OCI-M1 (cell line): ENCODE measurements at regions not wholly inside any gene's neighbourhood (a gene's known extent, or its start where the extent isn't known, plus 50 kb on each side); places are given as distances from the start of the nearest gene placed in this dataset.
A peak's percentile ranks its signal among the peaks of the same experiment; 100 is the strongest.

Source experiments
- DNase-seq: peaks from one replicate; lab custom pipeline; 2025; lab: John Stamatoyannopoulos, UW

DNA sequence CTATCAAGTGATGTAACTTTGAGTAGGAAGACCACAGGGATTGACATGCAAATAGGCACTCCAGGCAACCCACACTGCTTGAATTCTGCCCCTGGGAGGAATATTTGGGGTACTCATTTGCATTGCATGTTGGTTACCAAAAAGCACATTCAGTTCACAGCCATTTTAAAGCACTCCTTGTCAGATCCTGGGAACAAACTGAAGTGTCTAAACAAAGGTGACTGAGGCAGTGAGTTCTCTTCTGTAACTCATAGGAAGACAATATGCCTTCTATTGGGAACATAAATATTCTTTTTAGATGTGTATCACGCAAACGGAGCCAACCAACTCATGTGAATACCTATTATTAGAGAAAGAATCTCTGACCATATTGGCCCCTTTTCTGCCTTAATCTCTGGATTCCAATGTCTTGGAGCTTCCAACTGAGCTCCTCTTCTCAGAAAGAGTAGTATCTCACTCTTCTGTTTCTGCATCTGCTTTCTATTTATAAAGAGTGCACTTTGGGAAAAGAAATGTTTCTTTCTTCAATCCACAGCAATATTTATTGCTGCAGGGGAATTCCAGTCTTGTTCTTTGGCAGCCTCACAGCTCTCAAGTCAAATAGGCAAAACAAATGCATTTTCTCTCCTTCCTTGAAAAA, 125.7 kb upstream of the NBEA start:
- no peak for DNase-seq

DNA sequence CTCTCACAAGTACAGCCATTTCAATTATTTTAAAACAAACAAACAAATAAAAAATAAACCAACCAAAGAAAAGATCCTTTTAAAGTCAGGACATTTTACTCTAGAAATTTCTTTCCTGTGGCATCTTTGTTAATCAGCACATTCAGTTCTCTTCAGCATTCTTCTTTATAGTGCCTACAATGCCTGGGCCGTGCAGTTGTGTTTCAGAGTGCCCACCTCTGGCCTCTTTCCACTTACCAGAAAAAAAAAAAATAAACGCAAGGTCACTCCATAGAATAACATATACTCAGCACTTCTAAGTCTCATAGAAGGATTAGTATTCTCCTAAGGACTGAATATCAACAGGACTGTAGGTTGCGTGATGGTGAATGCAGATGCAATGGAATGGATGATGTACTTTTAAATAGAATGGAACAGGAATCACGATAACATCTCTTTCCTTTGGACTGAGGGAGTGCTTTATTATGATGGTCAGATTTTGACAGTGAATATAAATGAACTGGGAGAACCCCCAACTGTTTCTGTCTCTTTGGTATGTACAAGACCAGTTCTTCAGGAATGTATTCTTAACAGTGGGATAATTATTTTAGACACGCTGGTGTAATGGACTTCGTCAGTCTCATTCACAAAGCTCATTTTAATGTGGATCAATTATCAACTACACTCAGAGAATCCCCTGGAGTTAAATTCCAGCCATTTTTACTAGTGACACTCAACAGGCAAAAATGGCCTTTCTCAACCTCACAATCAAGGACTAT, 125.0 kb upstream of the NBEA start:
- DNase-seq: no peak

DNA sequence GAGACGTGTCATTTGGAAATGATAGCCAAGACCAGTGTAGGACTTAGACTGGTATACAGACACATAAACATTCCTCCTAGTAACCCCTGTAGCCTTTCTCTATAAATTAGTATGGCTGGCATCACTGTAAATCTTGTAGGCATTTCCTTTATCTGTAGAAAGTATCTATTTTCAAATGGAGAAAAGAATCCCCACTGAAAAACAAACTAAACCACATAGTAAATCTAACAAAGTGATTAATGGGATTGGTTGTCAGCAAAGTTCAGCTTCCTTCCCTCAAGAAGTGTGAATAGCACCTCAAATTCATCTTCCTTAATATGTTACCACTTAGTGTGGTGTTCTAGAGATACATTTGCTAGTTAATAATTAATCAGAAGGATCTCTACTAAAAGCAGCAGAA, 119.4 kb upstream of the NBEA start:
- DNase-seq: no peak

DNA sequence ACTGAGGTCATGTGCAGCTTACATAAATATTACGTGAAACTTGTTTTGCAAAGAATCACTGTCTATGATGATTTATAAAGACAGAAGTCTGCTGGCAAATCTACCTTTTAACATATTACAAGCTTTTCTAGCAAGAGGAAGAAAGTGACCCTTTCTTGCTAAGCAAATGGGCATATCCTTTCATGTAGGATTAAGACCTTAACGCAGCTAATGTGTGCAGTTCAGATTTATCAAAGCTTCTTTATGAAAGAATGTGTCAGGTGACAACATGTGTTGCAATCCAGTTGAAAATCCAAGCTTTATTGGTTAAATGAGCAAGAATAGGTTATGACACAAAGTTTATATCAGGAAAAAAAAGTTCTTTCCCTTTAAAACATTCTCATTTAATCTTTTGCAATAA, 115.6 kb upstream of the NBEA start:
- DNase-seq: no peak

DNA sequence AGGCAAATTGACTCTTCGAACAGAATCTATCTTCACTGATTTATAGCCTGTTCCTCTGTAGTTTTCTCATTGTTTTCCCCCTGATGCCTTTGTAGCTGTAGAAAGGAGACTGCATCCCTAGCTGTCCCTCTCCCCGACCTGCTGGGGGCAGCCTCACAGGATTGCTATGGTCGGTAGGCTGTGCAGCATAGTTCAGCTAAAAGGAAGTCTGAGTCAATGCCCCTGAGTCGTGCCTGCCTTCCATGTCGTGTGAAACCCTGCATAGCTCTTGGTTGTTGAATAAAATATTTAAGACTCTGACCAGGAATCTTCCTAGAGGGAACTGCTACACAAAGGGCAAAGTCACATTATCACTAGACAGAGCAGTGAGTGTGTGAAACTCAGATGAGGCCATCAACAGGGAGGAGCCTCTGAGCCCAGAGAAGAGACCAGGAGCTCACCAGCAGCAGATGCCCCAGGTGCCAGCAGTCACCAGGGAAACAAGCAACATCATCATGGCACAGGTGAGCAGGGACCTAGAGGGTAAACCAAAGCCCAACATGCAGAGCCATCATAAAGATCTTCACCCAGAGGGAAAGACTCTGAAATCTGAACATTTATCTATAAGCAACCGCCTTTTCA, 108.4 kb upstream of the NBEA start:
- no peak for DNase-seq

DNA sequence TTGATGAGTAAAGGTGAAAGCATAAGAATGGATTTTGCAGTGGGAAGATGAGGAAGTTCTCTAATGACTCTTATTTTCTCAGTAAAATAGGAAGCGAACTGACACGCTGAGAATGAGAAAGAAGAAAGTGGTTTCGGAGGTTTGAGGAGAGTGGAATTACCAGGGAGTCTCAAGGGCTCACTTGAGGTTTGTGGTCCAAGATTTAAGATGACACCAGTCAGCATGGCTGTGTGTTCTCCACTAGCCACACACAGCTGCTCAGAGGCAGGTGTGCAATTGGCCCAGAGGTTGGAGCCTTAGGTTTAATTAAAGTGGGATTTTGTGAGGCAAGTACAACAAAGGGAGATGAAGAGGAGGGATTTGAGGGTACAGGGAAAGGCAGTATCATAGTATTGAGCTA, 99.6 kb upstream of the NBEA start:
- DNase-seq: peak; percentile 26

DNA sequence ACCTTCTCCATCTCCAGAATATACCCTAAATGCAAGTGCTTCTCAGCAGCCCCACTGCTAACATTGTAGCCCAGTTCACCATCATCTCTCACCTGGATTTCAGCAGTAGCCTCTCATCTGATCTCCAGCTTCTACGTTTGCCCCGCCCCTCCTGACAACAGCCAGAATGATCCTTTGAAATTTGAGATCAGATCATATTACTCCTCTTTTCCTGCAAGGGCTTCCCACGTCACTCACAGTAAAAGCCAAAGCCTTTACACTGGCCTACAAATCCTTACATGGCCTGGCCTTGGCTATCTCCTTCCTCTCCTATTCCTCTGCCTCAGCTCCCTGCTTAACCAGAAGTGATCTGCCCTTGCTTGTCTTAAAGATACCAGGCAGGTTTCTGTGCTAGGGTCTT, 94.3 kb upstream of the NBEA start:
- DNase-seq: no peak

DNA sequence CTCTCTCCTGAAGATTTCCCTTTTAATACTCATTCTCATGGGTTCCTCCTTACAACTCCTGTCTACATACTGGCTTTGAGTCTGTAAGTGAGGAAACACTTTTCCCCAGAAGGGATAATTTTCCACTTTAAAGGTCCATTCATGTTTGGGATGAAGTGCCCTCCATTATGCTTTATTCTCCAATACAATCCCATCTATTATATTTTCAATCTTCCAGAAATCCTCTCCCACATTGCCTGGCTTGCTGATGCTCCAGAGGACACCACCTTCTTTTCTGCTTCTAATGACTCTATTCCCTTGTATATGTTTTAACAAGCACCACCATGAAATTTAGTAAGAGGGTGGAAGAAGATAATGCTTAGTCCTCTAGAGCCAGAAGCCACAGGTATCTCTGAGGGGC, 92.7 kb upstream of the NBEA start:
- DNase-seq: no peak

DNA sequence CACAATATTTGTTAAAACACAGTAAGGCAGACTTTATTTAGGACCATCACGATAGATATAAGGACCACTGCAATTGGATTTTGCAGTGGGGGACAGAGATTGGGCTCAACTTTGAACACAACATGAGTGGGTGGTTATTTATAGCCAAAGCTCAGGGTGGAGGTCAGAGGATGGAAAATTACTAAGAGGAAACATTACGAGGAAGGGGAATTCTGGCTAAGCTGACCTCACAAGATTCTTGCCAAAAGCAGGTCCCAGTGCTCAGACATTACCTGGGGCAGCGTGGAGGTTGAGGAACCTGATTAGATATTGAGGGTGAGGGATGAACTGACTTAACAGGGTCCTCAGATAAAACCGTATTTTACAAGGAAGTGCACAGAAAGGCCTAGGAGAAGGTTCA, 88.9 kb upstream of the NBEA start:
- DNase-seq: no peak

DNA sequence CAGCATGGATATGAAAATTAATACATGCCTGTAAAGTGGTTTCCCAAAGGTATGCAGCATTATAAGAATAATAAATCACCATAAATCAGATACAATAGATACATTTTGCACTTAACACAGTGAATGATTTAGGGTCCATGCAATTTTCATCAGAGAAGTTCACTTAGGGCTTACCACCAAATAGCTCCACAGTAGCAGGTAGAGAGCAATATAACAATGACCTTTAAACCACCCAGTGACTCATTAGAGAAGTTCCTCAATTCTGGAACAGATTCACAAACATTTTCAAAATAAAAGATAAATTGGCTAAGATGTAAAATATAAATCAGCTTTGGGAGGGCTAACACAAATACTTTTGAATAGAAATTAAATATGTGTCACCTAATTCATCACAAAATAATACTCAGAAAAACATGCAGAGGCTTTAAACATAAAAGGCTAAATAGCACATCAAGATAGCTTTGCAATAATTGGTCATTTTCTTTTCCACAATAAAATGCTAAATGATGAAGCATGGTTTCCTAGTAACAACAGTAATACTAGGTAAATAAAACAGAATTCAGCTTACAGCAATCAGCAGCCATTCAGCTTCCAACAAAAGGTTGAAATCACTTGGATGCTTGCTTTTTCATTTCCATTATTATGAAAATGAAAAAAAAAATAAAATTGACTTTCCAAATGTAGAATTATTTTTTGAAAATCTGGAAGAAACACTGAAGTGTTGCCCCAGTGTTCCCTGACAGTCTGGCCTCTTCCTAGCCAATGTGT, 84.3 kb upstream of the NBEA start:
- DNase-seq: no peak

DNA sequence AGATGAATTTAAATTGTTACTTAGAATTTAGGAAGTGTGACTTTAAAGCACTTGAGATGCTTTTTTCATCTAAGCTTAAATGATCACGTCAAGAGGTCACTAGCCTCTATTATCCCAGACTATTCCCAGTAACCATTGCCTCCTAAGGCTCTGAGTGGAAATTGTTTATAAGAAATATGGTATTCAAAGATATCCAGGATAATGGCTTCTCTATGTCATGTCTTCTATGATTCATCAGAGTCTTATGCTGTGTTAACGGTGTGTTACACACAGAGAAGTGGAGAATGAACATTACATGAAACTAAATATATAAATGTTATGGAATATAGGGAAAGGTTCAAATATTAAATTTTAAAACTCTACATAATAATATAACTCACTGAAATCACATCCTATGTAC, 79.8 kb upstream of the NBEA start:
- no peak for DNase-seq

DNA sequence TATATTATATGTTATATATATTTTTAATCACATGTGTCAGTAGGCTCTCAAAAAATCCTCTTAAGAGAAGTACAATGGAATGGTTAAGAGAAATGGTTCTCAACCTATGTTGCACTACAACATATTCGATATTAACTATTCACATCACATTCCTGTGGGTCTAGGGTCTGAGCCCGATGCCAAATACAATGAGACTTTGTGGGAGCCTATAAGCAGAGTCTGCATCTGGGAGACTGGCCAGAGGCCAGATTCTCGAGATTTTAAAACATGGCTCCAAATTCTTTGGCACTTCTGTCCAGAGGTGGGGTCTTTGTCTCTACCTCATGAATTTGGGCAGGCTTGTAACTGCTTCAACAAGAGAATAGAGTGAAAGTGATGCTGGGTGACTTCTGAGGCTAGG, 79.4 kb upstream of the NBEA start:
- DNase-seq: no peak

DNA sequence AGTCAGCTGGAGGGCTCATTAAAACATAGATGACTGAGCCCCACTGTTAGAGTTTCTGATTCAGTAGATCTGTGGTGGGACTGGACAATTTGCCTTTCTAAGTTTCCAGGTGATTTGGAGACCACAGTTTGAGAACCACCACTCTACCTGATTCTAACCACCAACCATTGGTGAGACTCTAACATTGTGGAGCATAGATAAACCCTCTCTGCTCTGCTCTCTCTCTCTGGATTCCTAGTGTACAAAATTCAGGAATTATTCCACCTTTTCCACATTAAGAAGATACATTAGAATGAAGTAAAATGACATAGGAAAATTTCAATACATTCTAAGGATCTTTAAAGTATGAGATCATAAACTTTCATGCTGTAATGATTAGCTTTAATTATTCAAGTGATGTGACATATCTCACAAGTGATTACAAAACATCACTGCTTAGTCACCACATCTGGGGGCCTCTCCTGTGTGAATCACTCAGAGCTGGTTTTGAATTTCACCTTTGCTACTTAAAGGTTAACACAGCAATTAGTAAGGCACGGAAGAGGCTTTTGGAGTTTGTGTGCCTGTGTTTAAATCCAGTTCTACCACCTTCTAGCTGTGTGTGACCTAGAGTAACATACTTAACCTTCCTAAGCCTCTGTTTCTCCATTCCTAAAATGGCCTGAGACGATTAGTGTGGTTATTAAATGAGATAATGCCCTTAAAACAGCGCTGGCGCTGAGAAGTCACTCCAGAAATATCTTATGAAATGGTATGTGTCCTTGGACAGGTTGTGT, 78.5 kb upstream of the NBEA start:
- DNase-seq: no peak

DNA sequence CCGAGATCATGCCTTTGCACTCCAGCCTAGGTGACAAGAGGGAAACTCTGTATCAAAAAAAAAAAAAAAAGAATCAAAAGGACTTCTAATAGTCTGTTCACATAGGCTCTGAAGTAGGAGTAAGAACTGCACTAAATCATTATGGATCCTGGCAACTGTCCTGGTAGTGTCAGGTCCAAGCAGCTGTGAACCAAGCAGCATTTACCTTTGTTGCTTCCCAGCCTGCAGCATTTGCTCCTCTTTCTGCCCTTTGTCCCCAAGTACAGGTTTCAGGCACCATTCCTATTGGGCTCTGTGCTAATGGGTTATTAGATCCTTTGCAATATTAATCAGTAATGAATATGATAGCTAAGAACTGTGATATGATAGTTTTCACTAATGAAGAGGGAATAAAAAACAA, 77.4 kb upstream of the NBEA start:
- no peak for DNase-seq

DNA sequence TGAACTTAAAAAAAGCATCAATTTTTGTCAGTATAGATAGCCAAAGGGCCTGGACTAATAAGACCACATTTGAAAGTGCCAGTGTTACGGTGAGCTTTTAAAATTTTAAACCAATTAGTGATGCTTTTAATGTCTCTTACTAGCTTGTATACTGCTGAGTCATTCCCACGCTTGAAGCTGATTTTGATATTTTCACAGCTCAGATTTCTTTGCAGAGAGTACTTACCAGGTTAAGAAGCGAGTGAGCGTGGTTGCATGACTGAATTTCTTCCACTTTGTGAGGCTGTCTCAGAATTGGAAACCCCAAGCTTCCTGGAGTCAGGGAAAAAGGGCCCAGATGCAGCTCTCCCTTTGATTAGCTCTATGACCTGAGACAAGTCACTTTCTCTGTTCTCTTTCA, 74.5 kb upstream of the NBEA start:
- DNase-seq: no peak

DNA sequence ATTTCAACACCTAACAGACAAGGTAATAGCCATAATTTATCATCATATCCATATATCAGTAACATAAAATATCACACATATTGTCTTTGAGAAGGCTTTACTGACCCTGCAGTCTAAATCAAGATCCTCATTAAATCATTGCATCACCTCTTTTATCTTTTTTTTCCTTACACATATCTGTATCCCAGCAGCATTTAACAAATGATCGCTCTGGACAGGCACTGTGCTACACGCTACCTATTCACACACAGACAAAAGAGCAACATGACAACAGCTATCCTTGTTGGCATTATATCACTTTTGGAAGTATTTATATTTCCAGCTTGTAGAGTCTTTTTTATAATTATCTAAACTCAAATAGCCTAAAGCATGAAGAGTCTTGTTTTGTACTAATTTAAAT, 73.3 kb upstream of the NBEA start:
- DNase-seq: no peak

DNA sequence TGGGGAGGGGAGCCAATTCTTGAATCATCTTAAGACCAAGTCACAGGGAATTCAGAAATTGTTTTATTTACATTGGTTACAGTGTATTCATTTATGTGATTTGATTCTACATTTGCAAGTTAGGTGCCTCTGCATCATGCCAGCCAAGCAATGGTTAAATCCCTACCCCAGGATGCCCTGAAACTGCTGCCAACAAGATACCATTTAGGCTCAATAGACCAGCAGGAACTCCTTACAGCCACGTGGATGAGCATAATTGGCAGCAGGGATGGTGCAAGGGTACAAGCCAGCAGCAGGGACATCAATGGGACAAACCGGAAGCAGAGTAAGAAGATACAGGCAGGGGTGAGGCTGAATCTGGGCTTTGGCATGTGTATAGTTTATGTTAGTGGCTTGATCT, 72.4 kb upstream of the NBEA start:
- no peak for DNase-seq

DNA sequence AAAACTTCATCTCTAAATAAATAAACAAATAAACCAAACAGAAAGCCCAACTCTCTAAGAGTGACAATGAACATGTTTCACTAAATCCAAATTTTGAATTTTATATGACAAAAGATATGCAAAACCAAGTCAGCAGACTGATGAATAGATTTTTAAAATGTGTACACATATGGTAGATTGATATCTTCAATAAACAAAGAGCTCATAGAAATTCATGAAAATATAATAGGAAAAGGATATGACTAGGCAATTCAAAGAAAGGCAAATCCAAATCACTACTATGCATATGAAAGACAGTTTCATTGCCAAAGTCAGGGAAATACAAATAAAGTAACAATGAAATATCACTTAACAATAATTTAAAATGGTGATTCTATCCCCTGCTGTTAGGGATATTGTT, 63.7 kb upstream of the NBEA start:
- no peak for DNase-seq

DNA sequence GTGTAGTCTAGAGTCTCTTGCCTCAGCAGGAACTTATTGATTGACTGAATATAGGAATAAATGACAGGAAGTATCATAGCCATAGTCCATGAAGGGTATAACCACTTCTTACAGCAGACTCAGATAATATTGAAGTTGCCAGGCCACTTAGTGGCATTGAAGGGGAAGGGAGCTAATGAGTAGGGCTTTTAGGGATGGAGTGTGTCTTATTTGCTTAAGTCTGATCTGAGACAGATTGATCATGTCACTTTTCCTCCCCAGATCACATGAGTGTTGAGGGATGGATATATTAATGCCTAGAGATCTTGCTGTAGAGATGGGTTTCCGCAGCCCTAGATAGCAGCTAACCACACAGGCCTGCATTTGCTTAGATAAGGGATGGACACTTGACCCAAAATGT, 62.2 kb upstream of the NBEA start:
- peak; percentile 56 for DNase-seq

DNA sequence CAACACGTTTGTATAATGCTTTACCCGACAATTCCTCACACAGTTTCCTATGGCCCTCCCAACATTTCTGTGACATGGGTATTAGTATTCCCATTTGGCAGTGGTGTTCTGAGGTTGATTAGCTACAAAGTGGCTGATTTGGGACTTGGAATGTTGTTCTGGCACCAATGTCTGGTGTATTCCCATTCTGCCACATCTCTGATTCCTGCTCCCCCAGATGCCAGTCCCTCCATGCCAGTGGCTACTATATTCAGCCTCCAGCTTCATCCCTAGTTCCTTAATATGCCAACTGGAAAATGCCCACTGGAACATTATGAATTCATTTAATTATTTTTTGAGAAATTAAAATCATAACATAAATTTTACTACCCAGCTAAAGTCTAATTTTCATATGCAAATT, 60.6 kb upstream of the NBEA start:
- DNase-seq: no peak

DNA sequence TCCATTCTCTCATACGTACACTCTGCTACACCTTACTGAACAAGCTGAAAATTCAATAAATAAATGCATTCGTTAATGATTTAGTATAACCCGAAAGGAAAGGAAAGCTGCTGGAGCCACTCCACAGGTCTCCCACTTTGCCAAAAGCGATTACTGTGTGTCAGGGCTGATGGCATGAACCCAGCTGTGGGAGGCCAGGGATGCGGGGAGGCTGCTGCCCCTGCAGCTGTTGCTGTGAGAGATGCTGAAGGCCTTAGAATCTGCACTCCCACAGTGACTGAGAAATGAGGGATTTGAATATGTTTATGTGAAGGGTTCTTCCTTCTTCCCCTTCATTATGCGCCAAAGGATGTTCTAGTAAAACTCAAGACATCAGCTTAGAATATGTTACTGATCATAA, 58.7 kb upstream of the NBEA start:
- no peak for DNase-seq

DNA sequence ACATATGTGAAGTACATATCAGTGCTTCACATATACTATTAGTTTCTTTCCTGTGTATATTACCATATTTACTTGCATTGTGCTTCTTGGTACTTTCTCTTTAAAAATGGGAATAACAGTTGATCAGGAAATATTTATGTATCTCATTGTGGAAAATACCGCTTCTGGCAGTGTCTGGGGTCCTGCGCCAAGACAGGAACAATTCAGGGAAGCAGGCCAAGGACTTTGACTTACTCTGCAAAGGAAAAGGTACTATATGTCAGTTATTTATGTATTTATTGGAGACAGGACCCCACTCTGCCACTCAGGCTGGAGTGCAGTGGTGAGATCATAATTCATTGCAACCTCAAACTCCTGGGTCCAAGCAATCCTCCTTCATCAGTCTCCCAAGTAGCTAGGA, 57.7 kb upstream of the NBEA start:
- DNase-seq: no peak
